Central memory CD4-positive, alpha-beta T cell (primary cell): ENCODE measurements at regions not wholly inside any gene's neighbourhood (a gene's known extent, or its start where the extent isn't known, plus 50 kb on each side); places are given as distances from the start of the nearest gene placed in this dataset.

ENCODE experiments used
- DNase-seq: peaks from one replicate; pipeline ENCODE4 v3.0.0; 2022

DNA sequence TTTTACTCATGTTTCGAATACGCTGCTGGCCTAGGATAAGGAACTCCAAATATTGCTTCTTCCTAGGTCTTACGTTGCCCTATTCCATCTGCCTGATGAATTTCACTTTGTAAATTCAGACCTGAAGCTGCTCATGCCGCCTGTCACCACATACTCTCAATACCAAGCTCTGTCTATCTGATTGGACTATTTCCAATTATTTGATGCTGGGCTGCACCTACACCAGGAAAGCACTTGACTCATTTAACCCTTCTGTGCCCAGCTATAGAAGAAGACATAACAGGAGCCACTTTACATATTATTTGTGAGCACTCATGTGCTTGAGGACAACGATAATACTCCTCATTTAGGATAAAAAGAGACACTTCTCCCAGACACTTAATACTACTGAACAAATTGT is 1293.9 kb upstream of the LRRTM1 start:
- DNase-seq, result no peak

- DNase-seq, result no peak
Observed at GRCh38 chr2:81589406-81589805, 1284.9 kb upstream of the LRRTM1 start.

DNA sequence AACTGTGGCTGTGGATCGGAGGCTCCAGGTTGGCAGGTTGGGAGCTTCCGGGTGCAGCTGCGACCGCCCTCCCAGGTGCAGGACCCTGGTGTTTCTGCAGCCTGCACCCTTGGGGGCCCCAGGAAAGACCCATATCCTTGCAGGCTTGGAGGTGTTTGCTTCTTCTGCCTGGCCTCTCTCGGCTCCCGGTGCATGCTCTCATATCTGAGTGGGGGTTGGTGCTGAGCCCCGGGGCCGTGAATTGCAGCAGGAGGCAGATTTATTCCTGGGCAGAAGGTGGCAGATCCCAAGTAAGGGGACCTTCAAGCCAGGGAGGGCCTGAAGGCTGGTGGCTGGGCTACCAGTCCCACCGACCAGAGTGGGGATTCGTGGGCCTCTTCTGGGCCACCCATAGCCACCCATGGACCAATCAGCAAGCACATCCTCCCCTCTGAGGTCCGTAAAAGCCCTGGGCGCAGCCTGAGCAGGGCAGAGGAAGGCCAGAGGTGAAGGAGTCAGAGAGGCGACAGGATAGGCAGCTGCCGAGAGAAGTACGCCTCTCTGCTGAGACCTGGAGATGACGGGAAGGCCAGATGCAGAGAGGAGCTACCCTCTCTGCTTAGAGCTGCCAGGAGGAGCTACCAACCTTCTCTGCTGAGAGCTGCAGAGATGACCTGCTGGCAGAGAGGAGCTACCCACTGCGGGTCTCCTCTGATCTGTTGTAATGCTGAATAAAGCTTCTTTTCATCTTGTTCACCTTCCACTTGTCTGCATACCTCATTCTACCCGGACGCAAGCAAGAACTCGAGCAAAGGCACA is 1279.0 kb upstream of the LRRTM1 start:
- DNase-seq, result no peak

- DNase-seq, result no peak
Observed at GRCh38 chr2:81576713-81577112, 1272.2 kb upstream of the LRRTM1 start.

DNA sequence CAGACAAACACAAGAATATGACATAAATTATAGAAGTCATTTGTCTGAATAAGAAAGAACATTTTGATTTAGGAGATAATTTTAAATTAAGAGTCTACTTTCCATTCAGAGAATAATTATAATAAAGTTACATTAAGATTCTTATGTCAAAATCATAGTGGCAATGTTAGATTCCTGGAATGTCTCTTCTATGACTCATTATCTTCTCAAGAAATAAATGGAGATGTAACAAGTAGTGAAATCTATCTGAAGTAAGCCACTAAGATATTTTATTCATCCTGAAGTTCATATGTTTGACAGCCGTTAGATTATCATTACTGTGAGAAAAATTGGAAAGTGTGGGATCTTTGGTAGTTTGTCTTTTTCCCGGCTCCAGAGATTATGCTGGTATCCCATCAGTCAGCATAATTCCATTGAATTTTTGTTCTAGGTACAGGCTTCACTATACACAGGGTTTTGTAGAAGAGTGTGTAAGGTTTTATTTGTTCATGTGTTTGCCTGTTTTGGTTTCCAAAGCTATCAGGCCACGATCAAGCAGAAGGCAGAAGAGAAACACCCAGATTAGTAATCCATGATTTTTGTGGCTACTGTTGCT is 1246.6 kb upstream of the LRRTM1 start:
- no peak for DNase-seq

- DNase-seq, result no peak
Observed at GRCh38 chr2:81550277-81550676, 1245.7 kb upstream of the LRRTM1 start.

DNA sequence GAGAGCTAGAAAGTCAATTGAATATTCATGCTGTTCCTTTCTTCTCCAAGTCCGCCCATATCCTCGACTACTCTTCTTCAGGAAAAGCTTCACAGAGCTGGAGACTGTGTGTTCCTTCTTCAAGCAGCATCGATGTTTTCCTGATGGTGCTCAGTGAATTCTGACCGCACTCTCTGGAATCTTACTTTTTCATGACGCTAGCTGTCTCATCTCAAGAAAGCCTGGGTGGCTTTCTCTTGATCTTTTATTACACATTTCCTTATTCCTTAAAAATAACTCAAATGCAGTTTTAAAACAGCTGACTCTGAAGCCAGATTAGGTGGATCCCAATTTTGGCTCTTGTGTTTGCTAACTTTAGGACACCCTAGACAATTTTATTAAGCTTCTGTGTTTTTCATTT is 1245.1 kb upstream of the LRRTM1 start:
- no peak for DNase-seq

GRCh38 chr2:81545626-81546025 is 1241.1 kb upstream of the LRRTM1 start:
- DNase-seq, result no peak

DNA sequence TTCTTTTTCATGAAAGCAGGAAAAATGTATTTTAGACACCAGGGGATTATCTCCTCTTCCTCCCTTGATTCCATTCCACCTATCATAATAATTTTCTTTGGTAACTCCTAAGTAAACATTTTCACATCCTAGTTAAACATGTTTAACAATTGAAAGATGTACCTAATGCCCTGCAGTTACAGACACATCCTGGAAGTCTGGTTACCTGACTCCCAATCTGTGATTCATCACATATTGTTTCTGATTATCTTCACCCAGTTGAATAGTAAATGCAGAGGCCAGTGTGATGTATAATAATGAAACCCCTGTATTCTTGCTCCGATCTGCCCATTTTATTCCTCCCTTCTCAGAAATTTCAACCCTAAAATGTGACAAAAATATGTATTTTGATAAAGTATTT is 1237.6 kb upstream of the LRRTM1 start:
- DNase-seq, result no peak

DNA sequence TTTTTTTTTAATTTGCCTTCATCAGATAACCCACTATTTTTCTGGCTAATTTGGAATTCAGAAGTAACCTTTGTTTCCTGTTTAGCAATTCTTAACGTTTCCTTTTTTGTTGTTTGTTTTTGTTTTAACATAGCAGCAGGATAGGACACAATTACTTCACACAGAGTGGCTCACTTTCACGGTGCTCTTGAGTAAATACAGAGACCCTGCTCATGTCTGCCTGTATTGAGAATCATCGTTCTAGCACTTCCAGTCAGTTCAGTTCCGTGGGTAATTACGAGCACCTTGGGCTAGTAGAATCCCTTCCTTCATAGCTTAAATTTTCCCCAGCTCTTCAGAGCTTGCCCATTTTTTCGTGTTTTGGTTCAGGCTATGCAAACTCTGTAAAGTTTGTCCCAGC is 1225.4 kb upstream of the LRRTM1 start:
- no peak for DNase-seq

DNA sequence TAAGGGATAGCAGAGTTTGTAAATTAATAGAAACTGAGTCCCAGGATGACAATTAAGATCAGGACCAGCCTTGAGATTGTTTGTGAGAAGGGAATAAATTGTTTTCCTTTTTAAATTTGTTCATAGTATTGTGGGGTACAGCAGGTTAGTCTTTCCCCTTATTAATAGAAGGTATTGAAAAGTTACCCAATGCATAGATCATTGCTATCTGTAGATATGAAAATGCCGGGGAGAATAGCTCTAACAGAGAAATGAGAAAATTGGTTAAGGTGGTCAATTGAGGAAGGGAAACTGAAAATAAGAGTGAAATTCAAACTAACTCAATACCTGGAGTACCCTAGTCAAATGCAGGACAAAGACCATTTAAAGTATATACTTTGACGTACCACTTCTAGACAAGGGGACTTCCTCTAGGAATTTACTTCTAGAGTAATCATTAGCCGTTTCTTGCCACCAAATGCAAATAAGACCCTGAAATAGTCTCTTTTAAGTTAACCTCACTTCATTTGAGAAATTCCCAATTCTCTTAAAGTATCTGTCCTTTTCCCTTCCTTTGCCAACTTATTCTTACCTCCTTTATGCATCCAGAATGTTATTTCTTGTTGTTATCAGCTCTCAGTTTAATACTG is 1224.4 kb upstream of the LRRTM1 start:
- no peak for DNase-seq

DNA sequence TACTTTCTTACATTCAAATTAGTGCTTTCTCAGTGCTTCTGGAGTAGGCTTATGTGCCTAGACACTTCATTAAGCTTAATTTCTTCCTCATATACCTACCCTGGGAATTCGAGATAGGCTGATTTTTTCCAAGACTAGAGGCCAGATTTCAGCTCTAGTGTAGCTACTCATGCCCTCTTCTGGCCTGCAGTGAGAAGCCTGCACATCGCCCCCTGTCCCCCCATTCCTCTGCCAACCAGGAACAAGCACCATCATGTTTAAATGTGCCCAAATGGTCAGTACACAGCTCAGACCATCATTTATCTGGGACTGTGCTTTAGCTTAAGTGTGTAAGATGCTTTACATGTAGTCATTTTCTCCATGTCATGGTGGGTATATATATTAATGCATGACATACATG is 1218.8 kb upstream of the LRRTM1 start:
- no peak for DNase-seq

DNA sequence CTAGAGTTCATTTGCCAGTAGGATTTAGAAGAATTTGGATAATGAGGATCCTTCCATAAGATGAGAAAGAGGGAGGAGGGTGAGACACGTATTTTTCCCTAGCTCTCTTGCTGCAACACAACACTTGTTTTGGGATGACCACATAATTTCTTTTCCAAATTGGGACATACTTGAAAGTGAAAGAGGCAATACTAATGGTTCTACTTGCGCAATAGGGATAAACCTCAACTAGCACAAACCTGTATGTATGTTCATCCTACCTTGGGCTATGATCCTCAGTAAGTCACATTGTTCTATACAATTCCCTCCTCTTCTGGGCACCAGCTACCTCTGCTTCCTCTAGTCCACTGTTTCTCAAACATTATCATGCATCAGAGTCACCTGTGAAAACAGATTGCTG is 1208.8 kb upstream of the LRRTM1 start:
- no peak for DNase-seq

DNA sequence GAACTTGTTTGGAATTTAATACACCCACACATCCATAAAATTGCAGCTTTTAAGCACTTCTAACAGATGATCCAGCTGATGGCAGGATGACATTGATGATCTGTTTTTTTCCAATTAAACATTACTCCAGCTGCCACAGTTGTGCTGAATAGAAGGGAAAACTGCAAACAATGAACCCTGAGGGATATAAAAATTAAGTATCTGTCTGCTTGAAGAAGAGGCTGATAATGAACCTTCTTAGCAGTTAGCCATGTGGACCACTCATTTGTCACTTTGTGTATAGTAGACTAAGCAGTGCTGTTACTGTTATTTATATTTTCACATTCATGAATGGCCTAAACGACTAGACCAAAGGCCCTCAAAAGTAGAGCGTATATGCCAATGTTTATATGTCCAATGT is 1201.0 kb upstream of the LRRTM1 start:
- DNase-seq, result no peak

DNA sequence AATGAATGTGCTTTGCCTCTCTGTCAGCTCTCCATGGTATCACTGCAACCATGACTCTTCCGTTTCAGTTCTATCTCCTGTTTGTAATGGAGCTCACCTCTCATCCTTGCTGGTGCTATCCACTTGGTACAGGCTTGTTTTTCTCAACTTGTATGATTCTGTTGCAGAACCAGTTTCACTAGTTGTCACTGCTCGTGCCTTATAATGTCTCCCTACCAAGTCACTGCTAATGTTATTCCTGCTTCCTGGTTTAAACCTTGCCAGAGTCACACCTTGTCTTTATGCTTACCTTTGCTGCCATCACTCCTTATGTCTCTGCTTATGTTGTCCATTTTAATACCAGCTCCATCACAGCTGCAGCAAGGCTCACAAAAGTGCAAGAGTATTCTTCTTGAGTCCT is 1191.0 kb upstream of the LRRTM1 start:
- DNase-seq, result no peak

- no peak for DNase-seq
Observed at GRCh38 chr2:81483254-81483653, 1178.7 kb upstream of the LRRTM1 start.

- DNase-seq, result no peak
Observed at GRCh38 chr2:81481994-81482368, 1177.4 kb upstream of the LRRTM1 start.

GRCh38 chr2:81481242-81481993 is 1176.9 kb upstream of the LRRTM1 start:
- DNase-seq, result no peak

DNA sequence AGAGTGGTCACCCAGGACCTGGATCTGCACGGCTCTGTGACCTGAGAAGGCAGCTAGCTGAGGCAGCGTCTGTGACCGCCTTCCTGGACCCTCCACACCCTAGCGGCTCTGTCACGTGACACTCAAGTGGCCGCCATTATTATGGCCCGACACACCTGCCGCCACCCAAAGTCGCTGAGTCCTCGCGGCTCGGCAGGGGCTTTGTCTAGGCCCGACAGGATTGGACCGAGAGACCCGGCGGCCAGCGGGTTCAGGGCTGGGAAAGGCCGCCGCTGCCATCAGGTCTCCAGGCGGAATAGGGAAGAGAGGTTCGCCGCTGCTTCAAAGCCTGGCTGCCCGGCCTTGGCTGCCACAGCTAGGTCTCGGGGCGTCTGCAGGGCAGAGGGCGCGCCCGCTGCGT is 1162.5 kb upstream of the LRRTM1 start:
- DNase-seq, result no peak

DNA sequence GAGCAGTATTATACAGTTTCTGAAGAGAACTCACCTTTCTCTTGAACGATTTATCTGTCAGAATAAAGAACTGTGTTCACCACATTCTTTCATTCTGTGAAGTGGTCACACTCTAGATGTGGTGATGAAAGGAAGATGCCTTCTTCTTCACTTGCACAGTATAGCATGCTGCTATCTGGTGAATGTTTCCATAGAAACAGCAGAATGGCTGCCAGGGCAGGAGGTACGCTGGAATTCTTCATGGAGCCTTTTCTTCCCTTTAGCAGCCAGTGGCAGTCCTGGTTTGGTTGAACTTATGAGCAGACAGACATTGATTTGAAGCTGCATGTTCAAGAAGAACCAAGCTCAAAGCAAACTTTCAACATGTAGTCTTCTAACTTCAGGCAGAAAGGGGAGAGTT is 1157.9 kb upstream of the LRRTM1 start:
- DNase-seq, result no peak

- DNase-seq, result no peak
Observed at GRCh38 chr2:81445176-81445575, 1140.6 kb upstream of the LRRTM1 start.

GRCh38 chr2:81437456-81438000 is 1133.0 kb upstream of the LRRTM1 start:
- DNase-seq, result no peak

DNA sequence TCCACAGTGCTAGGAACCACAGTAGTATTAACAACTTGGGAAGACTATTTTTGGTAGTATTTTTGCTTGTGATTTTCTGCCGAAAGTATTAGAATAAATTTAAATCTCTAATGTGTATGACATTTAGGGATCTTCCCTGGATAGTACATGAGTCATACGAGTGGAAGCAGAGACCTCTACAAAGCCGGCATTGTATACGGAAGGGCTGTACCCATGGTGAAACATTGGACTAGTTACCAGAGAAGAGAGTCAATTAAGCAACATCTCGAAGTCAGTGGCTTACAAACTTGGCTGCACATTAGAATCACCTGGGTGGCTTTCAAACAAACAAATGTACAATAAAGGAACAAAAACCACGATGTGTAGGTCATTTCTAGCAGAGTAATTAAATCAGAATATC is 1131.7 kb upstream of the LRRTM1 start:
- no peak for DNase-seq
